Suprapubic skin (tissue), 3 donors: ENCODE measurements at regions not wholly inside any gene's neighbourhood (a gene's known extent, or its start where the extent isn't known, plus 50 kb on each side); places are given as distances from the start of the nearest gene placed in this dataset.

Experiments
- POLR2A ChIP-seq, 2 donors: fragments of 450-650 bp; IDR thresholded peaks; one replicate each; pipeline ENCODE4 v1.6.1; 2017; ENCODE audit warnings: antibody characterized with exemption in 2 of 2, mild to moderate bottlenecking in 2 of 2, moderate library complexity in 2 of 2
- TF ChIP-seq, protein P1 (sequence below), 2 donors: fragments of 200-600 bp in 1 of 2; fragments of 450-650 bp in 1 of 2; sonication (generic) in 1 of 2; IDR thresholded peaks; one replicate each; pipeline ENCODE4 v1.5.1; 2016 to 2019; ENCODE audit warnings: antibody characterized with exemption in 2 of 2, mild to moderate bottlenecking in 1 of 2, moderate library complexity in 1 of 2

DNA sequence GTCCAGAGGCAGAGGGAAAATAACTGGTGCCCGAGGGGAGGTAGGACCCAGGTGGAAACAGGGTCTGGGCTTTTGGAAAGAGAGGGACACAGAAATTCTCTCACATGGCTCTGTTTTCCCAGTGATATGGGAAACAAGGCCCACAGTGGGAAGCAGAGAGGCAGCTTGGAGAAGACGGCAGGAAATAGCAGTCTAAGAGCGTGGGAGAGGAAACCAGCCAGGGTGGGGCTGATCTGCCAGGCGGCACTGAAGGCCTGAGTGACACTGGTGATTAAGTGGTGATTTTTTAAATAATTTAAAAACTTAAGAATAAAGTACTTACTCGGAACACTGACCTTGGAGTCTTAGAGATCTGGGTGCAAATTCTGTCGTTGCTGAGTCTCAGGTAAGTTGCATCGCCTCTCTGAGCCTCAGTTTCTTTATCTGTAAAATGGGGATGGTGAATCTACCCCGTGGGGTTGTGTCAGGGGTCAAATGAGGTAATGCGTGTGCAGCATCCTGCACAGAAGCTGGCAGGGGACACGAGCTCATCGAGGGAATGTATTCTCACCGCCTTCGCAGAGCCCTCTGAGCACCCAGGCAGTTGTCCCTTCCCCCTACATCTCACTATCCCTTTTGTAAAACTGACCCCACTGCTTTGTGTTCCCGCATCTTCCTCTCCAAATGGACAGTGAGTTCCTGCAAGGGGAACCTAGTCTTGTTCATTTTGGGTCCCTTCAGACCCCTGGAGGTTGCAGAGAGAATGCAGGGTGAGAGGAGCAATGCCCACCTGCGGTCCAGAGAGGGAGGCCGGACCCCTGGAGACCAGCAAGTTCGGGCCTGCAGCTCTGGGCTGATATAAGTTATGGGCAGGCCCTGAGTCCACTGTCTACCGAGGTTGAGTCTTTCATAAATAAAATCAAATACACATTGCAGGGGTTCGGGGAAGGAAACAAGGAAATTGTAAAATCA lies 228.6 kb upstream of the PMEPA1 start:
- no peak for TF ChIP-seq POLR2A (IDR thresholded peaks at IDR 0.05)
- TF ChIP-seq, protein P1, sequence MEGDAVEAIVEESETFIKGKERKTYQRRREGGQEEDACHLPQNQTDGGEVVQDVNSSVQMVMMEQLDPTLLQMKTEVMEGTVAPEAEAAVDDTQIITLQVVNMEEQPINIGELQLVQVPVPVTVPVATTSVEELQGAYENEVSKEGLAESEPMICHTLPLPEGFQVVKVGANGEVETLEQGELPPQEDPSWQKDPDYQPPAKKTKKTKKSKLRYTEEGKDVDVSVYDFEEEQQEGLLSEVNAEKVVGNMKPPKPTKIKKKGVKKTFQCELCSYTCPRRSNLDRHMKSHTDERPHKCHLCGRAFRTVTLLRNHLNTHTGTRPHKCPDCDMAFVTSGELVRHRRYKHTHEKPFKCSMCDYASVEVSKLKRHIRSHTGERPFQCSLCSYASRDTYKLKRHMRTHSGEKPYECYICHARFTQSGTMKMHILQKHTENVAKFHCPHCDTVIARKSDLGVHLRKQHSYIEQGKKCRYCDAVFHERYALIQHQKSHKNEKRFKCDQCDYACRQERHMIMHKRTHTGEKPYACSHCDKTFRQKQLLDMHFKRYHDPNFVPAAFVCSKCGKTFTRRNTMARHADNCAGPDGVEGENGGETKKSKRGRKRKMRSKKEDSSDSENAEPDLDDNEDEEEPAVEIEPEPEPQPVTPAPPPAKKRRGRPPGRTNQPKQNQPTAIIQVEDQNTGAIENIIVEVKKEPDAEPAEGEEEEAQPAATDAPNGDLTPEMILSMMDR (IDR thresholded peaks at IDR 0.05) = no peak
